Transverse colon (tissue), 4 donors: ENCODE measurements at regions not wholly inside any gene's neighbourhood (a gene's known extent, or its start where the extent isn't known, plus 50 kb on each side); places are given as distances from the start of the nearest gene placed in this dataset.

Experiments
- DNase-seq: peaks from one replicate; pipeline ENCODE4 v3.0.0-alpha.2; 2019
- H3K27ac ChIP-seq, 4 donors: fragments of 200-600 bp; sonication (generic); 2 replicates each; pipeline ENCODE4 v1.5.1; 2016 to 2018; ENCODE audit warnings: inconsistent platforms in 4 of 4
- H3K27me3 ChIP-seq: fragments of 200-600 bp; sonication (generic); 2 replicates; pipeline ENCODE4 v1.5.1; 2017; ENCODE audit warnings: inconsistent platforms
- H3K36me3 ChIP-seq, 4 donors: fragments of 200-600 bp; sonication (generic); 2 replicates each; pipeline ENCODE4 v1.5.1; 2017 to 2019; ENCODE audit warnings: inconsistent platforms in 4 of 4
- H3K4me1 ChIP-seq, 4 donors: fragments of 200-600 bp; sonication (generic); 2 replicates each; pipeline ENCODE4 v1.5.1; 2017 to 2020; ENCODE audit warnings: inconsistent platforms in 4 of 4
- H3K4me3 ChIP-seq, 4 donors: fragments of 200-600 bp; sonication (generic); 1 replicate in 1 of 4; 2 replicates in 3 of 4; pipeline versions ENCODE4 v1.5.1 to v1.6.1; 2017 to 2019; ENCODE audit warnings: inconsistent platforms in 4 of 4
- H3K9me3 ChIP-seq, 2 donors: fragments of 200-600 bp; sonication (generic); 2 replicates each; pipeline ENCODE4 v1.5.1; 2017 to 2019; ENCODE audit warnings: inconsistent platforms in 2 of 2
- CTCF ChIP-seq, 5 experiments: fragments of 200-600 bp in 3 of 5; fragments of 450-650 bp in 2 of 5; sonication (generic) in 3 of 5; IDR thresholded peaks; 1 replicate in 2 of 5; 2 replicates in 3 of 5; pipeline ENCODE4 v1.5.1; 2016 to 2017; ENCODE audit warnings: antibody characterized with exemption in 5 of 5, inconsistent platforms in 3 of 5, mild to moderate bottlenecking in 2 of 5, moderate library complexity in 1 of 5
- EP300 ChIP-seq: sonication (generic); formaldehyde crosslinking; IDR thresholded peaks from one replicate; pipeline ENCODE4 v1.6.1; 2017; ENCODE audit warnings: antibody characterized with exemption, low read depth
- POLR2A ChIP-seq: fragments of 450-650 bp; IDR thresholded peaks from one replicate; pipeline ENCODE4 v1.6.1; 2016; ENCODE audit warnings: antibody characterized with exemption, mild to moderate bottlenecking, moderate library complexity
- POLR2AphosphoS5 ChIP-seq, 3 donors: sonication (generic); formaldehyde crosslinking; IDR thresholded peaks; one replicate each; pipeline ENCODE4 v1.6.1; 2016; ENCODE audit warnings: antibody characterized with exemption in 3 of 3
- WGBS, 2 donors: methylation state at CpG; one replicate each; pipeline ENCODE4 v1.1.5; 2018; ENCODE audit warnings: low coverage in 1 of 2; 5-methylcytosine and 5-hydroxymethylcytosine counted together
- in situ Hi-C, 4 donors: fragments of 200-750 bp; cut with MboI; loops; one replicate each; pipeline versions ENCODE4 v1.15.0 to v1.15.1; 2017; ENCODE audit warnings: low sequenced_read_pairs in 3 of 4, low pct_ligation_motif_present in 1 of 4, low pct_unique_long_range_greater_than_20kb in 1 of 4
- intact Hi-C: fragments of 100-400 bp; cut with DNase I; formaldehyde crosslinking; loops from one replicate; pipeline ENCODE4 v1.15.1; 2023; ENCODE audit warnings: low total_unique reads

GRCh38 chr5:128015978-128016377, 67.6 kb upstream of the SLC12A2 start:
- H3K36me3 ChIP-seq: no peaks in the 10 kb centered on the region
- H3K27me3 ChIP-seq: no peaks in the 10 kb centered on the region
- DNase-seq: no peak
- TF ChIP-seq POLR2AphosphoS5 (IDR thresholded peaks at IDR 0.05): no peak
- TF ChIP-seq CTCF (IDR thresholded peaks at IDR 0.05): no peak
- no peak for TF ChIP-seq EP300
- TF ChIP-seq POLR2A: no peak
- intact Hi-C loops: no loop called here
- 100% methylated on average over 1 of the region's 1 CpG for WGBS, 2 donors
- no peak overlapping the region for H3K27ac ChIP-seq
- no peaks in the 10 kb centered on the region for H3K9me3 ChIP-seq
- no peaks in the 10 kb centered on the region for H3K4me1 ChIP-seq
- no peak overlapping the region for H3K4me3 ChIP-seq
- in situ Hi-C loops: no loop called here

GRCh38 chr5:128019391-128019790, 64.2 kb upstream of the SLC12A2 start:
- TF ChIP-seq POLR2A (no peak), CTCF (IDR thresholded peaks at IDR 0.05) (no peak), EP300 (no peak), POLR2AphosphoS5 (IDR thresholded peaks at IDR 0.05) (no peak)
- intact Hi-C loops: no loop called here

DNA sequence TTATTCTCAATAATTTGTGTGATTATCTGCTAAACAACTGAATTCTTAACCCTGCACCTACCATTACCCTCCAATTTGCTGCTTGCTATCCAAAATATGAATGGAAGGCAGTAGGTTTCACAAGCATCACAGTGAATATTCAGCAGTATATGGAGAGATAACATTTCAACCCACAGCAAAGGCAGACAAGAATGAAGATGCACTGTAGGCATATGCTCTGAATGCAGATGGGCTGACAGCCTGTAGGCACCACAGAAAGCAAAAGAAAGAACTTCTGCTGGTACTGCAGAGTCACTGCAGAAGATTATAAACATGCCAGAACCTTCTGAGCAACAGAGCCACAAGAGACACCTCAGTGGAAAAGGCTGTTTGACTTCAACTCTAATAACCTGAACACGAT, 63.6 kb upstream of the SLC12A2 start:
- Histone ChIP-seq H3K36me3 (peaks cover 0 to 10% (median 3%) of the 10 kb centered on the region in 4 donors), H3K9me3 (no peaks in the 10 kb centered on the region), H3K27ac (no peak overlapping the region), H3K27me3 (no peaks in the 10 kb centered on the region), H3K4me3 (no peak overlapping the region), H3K4me1 (no peaks in the 10 kb centered on the region)
- in situ Hi-C loops (no loop called here), intact Hi-C loops (no loop called here)
- TF ChIP-seq EP300 (no peak), POLR2A (no peak), CTCF (IDR thresholded peaks at IDR 0.05) (no peak), POLR2AphosphoS5 (IDR thresholded peaks at IDR 0.05) (no peak)
- DNase-seq: no peak
- 100% methylated on average over 1 of the region's 1 CpG; no CpG with 5 or more reads in 1 of the 2 donors for WGBS, 2 donors

More at GRCh38 chr5:128019391-128019790, 64.2 kb upstream of the SLC12A2 start:
- H3K4me3 ChIP-seq: no peak overlapping the region
- no peak overlapping the region for H3K27ac ChIP-seq
- peaks cover 0 to 10% (median 3%) of the 10 kb centered on the region in 4 donors for H3K36me3 ChIP-seq
- no peaks in the 10 kb centered on the region for H3K4me1 ChIP-seq
- DNase-seq: no peak
- H3K9me3 ChIP-seq: no peaks in the 10 kb centered on the region
- WGBS, 2 donors: 95 to 100% methylated on average over 1 of the region's 1 CpG
- H3K27me3 ChIP-seq: no peaks in the 10 kb centered on the region
- in situ Hi-C loops: no loop called here

DNA sequence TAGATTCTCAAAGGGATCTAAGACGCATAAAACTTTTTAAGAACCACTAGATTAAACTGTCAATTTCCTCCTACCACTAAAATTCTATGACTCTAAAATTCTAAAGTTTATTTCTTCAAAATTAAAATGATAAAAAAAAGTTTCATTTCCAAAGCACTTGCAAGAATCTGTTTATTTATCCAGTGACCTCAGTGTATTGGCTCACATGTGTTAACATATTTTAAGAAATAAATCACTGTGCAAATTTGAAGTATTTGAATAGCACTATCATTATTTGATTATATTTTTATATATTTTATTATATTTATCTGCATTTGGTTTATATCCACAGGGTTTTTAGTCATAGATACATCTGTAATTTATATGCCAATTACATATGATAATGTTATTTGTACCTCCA, 62.2 kb upstream of the SLC12A2 start:
- WGBS, 2 donors: 78 to 85% methylated on average over 1 of the region's 1 CpG
- H3K36me3 ChIP-seq: peaks cover 0 to 10% (median 3%) of the 10 kb centered on the region in 4 donors
- no peaks in the 10 kb centered on the region for H3K9me3 ChIP-seq
- no peak overlapping the region for H3K27ac ChIP-seq
- intact Hi-C loops: no loop called here
- H3K4me3 ChIP-seq: no peak overlapping the region
- TF ChIP-seq EP300 (no peak), CTCF (IDR thresholded peaks at IDR 0.05) (no peak), POLR2AphosphoS5 (IDR thresholded peaks at IDR 0.05) (no peak), POLR2A (no peak)
- H3K27me3 ChIP-seq: no peaks in the 10 kb centered on the region
- no peaks in the 10 kb centered on the region for H3K4me1 ChIP-seq
- in situ Hi-C loops: no loop called here
- DNase-seq: no peak
